Amniotic epithelial cell (primary cell): ENCODE measurements at regions not wholly inside any gene's neighbourhood (a gene's known extent, or its start where the extent isn't known, plus 50 kb on each side); places are given as distances from the start of the nearest gene placed in this dataset.
"Not testable (repeated sequence)": the region's sequence is repeated elsewhere in the genome, so short reads cannot be mapped to it uniquely, and the experiment has no call there.

Experiments
- DNase-seq: peaks from one replicate; pipeline ENCODE4 v3.0.0-alpha.2; 2010; ENCODE audit warnings: low read depth

DNA sequence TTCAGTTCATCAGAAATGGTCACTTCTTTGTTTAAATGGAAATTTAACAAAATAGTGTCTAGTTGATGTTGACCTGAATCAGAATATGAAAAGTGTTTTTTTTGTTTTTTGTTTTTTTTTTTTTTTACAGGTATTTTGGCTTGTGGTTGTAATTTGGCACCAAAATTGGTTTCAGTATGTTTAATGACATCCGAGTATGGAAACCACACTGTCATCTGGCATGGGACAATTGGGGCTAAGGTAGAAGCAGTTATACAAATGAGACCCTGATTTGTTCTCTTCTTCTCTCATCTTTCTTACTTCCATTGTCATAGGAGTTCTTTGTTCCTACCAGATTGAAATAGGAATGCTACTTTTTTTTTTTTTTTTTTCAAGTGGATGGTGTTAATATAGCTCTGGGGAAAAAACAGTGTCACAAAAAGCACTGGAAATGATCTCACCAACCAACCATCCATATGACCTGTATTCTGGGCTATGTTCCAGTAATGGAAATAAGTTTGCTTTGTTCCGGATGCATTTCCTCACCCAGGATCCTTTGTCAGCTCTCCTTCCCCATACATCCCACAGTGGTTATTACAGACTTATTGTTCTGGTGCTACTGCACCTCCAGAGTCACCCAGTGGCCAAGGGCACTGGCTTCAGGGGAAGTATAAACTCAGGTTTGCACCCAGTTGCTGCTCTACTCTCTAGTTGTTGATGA is 95.8 kb downstream of the ATXN3L start:
- peak; percentile 86 for DNase-seq

DNA sequence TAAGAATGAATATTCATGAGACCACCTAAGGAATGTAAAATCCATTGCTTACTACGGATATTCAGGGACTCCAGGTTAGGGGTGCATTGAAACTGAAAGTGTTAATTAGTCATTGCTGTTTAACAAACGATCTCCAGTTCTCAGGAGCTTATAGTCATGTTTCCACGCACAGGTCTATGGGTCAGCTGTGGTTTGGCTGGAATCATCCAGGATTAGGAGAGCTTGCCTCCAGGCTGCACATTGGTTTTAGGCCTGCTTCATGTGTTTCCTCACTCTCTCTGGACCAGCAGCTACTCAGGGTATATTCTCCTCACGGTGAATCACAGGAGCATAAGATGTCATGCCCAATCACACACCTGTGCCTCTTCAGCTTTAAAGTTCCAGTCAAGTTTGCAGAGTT is 98.9 kb downstream of the ATXN3L start:
- DNase-seq = peak; percentile 93

- DNase-seq = peak; percentile 32
These were observed 99.7 kb downstream of the ATXN3L start for GRCh38 chrX:13219991-13220764.

GRCh38 chrX:13218758-13219157 is 101.1 kb downstream of the ATXN3L start:
- no peak for DNase-seq

GRCh38 chrX:13216139-13216538 is 103.7 kb downstream of the ATXN3L start:
- DNase-seq = no peak

DNA sequence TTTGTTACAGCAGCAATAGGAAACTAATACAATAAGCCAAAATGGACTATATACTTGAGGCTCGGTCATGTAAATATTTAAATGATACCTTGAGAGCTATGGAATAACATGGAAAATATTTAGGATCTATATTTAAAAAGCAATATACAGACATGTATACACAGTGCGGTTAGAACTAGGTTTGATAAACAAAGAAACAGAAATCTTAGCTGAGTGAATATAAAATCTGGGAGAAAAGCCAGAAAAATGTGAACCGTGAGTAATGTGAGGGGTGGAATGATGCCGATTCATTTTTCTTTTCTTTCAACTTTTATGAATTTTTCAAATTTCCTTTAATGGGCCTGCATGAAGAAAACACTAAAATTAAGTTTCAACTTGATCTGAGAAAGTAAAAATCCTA is 104.1 kb downstream of the ATXN3L start:
- peak; percentile 59 for DNase-seq

DNA sequence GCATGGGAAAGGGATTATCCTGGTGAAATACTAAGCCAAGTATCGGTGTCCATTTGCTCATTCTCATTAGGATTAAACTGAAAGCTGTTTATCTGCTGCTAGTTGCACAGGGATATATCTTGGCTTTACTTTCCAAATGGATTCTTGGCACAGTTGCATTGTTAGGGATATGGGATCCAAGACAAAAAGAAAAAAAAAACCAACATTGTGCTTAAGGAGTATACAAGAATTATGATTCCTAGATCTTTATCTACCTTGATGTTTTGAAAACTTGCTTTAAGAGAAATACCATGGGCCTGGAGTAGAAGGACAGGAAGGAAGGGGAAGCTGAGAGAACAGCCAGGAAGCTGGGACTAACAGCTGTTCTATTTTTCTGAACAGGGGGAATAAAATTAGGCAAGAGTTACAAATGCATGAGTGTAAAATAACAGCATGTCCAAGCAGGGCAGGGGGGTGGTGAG is 107.6 kb downstream of the ATXN3L start:
- peak; percentile 75 for DNase-seq

DNA sequence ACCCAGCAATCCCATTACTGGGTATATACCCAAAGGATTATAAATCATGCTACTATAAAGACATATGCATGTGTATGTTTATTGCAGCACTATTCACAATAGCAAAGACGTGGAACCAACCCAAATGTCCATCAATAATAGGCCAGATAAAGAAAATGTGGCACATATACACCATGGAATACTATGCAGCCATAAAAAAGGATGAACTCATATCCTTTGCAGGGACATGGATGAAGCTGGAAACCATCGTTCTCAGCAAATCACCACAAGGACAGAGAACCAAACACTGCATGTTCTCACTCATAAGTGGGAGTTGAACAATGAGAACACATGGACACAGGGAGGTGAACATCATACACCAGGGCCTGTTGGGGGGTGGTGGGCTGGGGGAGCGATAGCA is 109.7 kb downstream of the ATXN3L start:
- not testable (repeated sequence) for DNase-seq

- DNase-seq = not testable (repeated sequence)
These were observed 110.1 kb downstream of the ATXN3L start for GRCh38 chrX:13209704-13210103.

DNA sequence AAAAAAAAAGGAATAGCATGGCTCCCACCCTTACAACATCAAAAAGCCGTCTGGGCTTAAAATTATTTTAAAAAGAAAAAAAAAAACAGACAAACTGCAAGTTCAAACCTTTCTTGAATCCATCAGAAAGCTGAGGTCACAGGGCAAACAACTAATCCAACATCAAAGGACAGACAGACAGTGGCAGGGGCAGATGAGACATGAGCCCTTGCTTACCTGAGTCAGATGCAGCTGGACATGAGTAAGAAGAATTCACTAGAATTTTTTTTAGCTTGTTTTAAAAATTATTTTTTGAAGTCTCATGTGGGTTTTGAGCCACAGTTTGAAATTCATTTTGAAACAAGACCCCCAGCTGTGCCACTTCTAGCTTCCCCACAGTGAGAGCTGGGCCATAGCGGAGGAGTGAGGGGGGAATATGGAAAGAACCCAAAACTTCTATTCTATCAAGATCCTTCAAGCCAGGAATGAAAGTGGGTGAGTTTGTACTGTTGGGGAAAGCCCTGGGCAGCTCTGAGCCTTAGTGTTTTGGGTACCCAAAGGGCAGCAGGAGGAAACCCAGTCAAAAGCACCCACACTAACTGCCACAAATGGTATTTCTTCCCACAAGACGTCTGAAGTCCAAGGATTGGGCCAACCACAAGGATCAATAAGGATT is 111.4 kb downstream of the ATXN3L start:
- DNase-seq = no peak

DNA sequence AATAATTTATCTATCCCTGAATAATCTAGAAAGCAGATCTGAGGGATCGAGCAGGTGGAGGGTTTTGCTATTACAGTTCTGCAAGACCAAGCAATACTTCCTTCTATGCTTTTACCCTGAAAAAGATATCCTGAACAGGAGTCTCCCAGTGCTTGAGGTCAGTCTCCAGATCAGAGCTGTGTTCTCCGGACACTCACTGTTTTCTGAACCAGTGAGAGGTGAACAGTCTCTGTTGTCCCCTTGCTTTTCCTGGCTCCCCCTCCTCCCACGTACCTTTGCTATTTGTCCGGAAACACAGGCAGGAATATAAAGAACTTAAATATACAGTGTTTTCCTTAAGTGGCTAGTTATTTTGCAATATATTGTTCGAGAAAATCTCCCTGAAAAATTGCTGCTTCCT is 116.6 kb downstream of the ATXN3L start:
- DNase-seq = no peak

GRCh38 chrX:13201605-13202219 is 118.1 kb downstream of the ATXN3L start:
- DNase-seq = no peak

GRCh38 chrX:13200398-13200797 is 119.5 kb downstream of the ATXN3L start:
- peak; percentile 72 for DNase-seq

- DNase-seq = no peak
These were observed 121.1 kb downstream of the ATXN3L start for GRCh38 chrX:13198762-13199064.

GRCh38 chrX:13198056-13198761 is 121.6 kb downstream of the ATXN3L start:
- DNase-seq = no peak

DNA sequence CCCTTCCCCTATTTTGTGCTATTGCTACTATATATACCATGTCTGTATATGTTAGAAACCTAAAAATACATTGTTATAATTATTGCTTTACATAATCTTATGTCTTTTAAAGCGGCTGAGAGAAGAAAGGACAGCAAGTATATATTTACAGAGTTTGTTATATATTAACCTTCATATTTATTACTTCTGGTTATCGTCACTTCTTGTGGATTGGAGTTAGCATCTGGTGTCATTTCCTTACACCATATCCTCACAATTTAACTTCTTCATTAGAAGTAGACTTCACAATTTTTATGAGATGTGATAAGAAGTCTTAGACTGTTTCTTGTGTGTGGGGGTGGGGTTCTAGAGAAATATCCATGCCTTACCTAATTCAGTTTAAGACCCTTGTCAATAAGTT is 123.1 kb downstream of the ATXN3L start:
- no peak for DNase-seq

GRCh38 chrX:13195340-13195739 is 124.5 kb downstream of the ATXN3L start:
- DNase-seq = no peak

- peak; percentile 57 for DNase-seq
These were observed 125.4 kb downstream of the ATXN3L start for GRCh38 chrX:13194291-13195103.

GRCh38 chrX:13190051-13190450 is 129.8 kb downstream of the ATXN3L start:
- no peak for DNase-seq

GRCh38 chrX:13189380-13189779 is 130.5 kb downstream of the ATXN3L start:
- no peak for DNase-seq

GRCh38 chrX:13188731-13189309 is 131.0 kb downstream of the ATXN3L start:
- no peak for DNase-seq
